ENCODE measurements at regions not wholly inside any gene's neighbourhood (a gene's known extent, or its start where the extent isn't known, plus 50 kb on each side); places are given as distances from the start of the nearest gene placed in this dataset.
"Not testable (repeated sequence)": the region's sequence is repeated elsewhere in the genome, so short reads cannot be mapped to it uniquely, and the experiment has no call there.

DNA sequence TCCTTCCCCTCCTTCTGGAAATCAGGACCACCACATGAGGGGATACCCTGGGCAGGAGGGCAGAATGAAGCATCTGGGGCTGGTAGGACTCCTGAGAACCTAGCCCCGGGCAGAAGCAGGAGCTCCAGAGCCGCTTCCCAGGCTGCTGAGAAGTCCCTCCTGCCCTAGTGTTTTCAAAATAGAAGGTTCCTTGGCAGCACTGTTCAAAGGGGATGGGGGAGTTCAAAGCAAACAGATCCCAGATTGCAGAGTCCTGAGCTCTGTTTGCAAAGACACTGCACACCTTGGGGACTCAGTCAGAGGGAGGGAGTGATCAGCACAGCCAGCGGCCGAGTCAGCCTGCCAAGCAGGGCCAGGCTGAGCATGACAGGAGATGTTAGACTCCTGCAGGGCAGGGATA is 177.8 kb downstream of the PTPRU start:
- DNase-seq: no peak

GRCh38 chr1:29413661-29414060 is 177.3 kb downstream of the PTPRU start:
- no peak for DNase-seq

DNA sequence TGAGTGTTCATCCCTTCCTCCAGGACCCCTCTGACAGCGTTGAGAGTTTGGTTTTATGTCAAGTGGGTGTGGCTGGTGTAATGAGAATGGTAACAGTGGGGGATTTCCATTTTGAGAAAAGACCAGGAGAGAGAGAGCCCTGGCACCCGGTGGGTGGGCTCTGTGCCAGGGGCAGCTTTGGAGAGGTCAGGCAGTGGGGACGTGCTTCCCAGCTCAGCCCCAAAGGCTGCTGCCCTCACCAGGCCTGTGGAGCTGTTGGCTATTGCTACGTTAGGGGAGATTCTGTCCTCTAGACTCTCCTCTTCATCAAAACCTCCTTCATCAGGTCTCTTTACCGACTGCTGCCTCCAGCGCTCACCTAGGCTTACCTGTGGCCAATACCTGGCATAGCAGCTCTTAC is 176.3 kb downstream of the PTPRU start:
- no peak for DNase-seq

GRCh38 chr1:29410476-29410875 is 174.2 kb downstream of the PTPRU start:
- DNase-seq: no peak

- no peak for DNase-seq
Measured at GRCh38 chr1:29409616-29410015, 173.3 kb downstream of the PTPRU start.

- DNase-seq: no peak
Measured at GRCh38 chr1:29408831-29409605, 172.7 kb downstream of the PTPRU start.

GRCh38 chr1:29406814-29407213 is 170.5 kb downstream of the PTPRU start:
- DNase-seq: no peak

DNA sequence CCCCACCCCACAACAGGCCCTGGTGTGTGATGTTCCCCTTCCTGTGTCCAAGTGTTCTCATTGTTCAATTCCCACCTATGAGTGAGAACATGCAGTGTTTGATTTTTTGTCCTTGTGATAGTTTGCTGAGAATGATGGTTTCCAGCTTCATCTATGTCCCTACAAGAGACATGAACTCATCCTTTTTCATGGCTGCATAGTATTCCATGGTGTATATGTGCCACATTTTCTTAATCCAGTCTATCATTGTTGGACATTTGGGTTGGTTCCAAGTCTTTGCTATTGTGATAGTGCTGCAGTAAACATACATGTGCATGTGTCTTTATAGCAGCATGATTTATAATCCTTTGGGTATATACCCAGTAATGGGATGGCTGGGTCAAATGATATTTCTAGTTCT is 163.9 kb downstream of the PTPRU start:
- DNase-seq: not testable (repeated sequence)

- DNase-seq: no peak
Measured at GRCh38 chr1:29399465-29399864, 163.1 kb downstream of the PTPRU start.

- DNase-seq: no peak
Measured at GRCh38 chr1:29398431-29398830, 162.1 kb downstream of the PTPRU start.

DNA sequence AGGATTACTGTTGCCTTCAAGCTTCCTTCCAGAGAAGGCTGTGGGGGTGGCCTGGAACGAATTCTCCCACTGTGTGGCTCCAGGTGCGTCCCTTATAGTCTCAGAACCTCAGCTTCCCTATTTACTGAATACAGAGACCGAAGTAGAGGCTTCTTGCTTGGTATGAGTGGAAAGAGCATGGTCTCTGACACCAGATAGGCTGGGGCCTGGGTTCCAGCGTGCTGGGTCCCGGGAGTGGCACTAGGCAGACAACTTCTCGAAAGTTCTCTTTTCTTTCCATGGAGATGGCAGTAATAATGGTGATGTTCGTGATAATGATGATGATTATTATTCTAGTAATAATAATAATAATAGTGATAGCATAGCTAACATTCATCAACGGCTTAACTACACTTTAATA is 161.7 kb downstream of the PTPRU start:
- DNase-seq: no peak

GRCh38 chr1:29397256-29397590 is 160.9 kb downstream of the PTPRU start:
- DNase-seq: no peak

DNA sequence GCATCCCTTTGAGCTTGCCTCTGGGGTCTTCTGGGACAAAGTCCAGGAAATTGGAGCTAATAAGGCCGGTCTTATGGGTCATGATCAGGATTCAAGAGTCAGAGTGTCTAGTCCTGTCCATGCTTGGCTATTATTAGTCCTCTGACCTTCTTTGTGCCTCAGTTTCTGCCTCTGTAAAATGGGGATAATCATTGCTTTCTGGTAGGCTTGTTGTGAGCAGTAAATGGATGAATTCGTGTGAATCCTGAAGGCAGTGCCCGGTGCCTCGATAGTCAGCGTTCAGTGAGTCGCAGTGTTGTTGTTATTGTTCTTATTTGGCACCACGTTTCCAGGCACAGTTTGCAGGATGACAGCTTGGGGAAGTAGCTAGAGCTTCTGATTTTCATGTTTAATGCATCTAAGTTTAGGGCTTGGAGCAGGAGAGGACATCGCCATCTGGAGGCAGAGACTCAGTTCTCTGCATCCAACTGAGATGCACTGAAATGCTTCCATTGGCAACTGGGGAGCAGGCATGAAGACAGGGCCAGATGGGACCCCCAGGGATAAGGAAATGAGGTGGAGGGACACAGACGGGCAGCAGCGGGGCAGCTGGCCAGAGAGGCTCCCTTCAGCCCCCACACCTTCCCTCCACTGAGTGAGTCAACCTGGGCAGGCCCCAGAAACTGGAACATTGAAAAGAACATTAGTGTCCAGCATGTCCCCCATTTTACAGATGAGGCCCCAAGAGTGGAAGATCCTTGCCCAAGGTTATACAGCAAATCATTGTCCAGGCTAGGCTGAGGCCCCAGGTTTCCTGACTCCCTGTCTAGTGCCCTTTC is 160.3 kb downstream of the PTPRU start:
- DNase-seq: no peak

GRCh38 chr1:29395736-29396437 is 159.6 kb downstream of the PTPRU start:
- DNase-seq: peak; percentile 9

DNA sequence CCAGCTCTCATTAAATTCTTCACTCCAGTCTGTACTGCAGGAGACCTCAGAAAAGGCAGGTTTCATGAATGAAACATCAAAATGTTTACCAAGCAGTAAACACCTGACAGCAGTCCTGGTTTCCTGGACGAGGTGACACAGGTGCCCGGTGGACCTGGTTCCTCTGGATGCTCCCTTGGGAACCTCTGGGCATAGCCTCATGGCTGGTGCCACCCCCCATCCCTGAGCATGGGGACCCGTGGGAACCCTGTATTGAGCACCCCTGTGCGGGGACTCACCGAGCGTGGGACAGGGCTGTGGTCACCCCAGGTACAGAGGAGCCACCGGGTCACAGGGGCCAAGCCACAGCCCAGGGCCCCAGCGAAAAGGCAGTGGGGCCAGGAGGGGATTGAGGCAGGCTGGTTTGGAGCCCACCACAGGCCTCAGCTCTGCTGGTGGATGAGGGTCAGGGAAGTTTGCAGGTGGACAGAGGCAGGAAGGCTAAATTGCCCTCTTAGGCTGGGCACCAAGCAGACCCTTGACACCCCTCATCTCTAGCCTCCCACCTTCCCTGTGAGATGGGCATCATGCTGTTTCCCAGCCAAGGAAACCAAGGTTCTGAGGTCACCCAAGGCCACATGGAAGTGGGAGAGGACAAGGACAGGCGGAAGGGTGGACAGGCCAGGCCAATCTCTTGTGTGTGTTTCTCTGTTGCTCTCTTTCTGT is 158.4 kb downstream of the PTPRU start:
- DNase-seq: no peak

GRCh38 chr1:29393451-29393826 is 157.1 kb downstream of the PTPRU start:
- DNase-seq: no peak

- DNase-seq: no peak
Measured at GRCh38 chr1:29392486-29393450, 156.4 kb downstream of the PTPRU start.

DNA sequence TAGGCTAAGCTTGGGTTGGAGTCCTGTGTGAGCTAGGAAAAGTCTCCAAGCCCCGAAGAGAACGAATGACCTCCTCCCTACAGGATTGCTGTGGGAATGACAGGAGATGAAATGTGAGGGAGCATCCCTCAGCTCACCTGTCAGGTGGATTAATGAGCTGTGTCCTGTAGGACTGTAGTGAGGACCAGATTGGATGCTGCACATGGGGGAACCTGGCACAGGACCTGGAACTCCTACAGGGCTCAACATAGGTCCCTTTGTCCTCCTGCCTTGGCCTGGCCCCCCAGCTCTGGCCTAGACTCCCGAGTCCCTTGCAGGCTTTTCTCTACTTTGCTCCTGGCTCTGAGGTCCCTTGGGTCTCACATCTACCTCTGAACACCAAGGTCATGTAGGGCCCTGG is 155.7 kb downstream of the PTPRU start:
- no peak for DNase-seq

DNA sequence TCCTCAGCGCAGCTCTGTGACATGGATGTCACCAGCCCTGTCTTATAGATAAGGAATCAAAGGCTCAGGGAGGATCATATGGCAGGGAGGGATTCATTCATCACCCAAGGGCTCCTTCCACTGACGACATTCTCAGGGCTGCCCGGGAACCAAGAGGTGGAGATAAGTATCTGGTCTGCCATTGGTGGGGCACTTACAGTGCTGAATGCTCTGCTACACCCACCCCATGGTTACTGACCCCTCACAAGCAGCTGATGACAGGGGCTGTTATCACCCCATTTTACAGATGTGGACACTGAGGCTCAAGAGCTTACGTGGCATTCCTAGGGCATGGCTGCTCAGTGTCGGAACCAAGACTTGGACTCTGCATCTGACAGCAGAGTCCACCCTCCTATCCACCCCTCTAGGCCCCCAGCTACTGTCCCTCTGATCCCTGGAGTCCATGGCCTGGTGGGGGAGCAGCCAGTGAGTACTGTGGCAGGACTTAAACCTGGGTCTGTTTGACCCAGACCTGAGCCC is 155.1 kb downstream of the PTPRU start:
- DNase-seq: no peak

- no peak for DNase-seq
Measured at GRCh38 chr1:29390491-29391361, 154.4 kb downstream of the PTPRU start.
